Calu3 (cell line): ENCODE measurements at regions not wholly inside any gene's neighbourhood (a gene's known extent, or its start where the extent isn't known, plus 50 kb on each side); places are given as distances from the start of the nearest gene placed in this dataset.
"Not testable (repeated sequence)": the region's sequence is repeated elsewhere in the genome, so short reads cannot be mapped to it uniquely, and the experiment has no call there.

Experiments
- BruUV-seq: library from RNA; stranded (reverse); fragments of 400-500 nt; replicated peaks from 2 replicates; lab custom pipeline; 2021; lab: Mats Ljungman, UMichigan
- CTCF ChIA-PET: fragments of 300-600 bp; sonication (Branson Sonifier 250); formaldehyde crosslinking; loops from one replicate; lab custom pipeline; 2022; ENCODE audit warnings: antibody characterized with exemption; lab: Charles Lee
- DNase-seq: peaks from one replicate; pipeline ENCODE4 v3.0.0; 2022
- H3K27ac Mint-ChIP-seq: one replicate; pipeline ENCODE4 v1.8.0; 2022; ENCODE audit warnings: mixed read lengths; ENCODE audit not compliant: unreplicated experiment
- H3K27me3 Mint-ChIP-seq: one replicate; pipeline ENCODE4 v1.8.0; 2022; ENCODE audit warnings: mixed read lengths; ENCODE audit not compliant: unreplicated experiment
- H3K36me3 Mint-ChIP-seq: one replicate; pipeline ENCODE4 v1.8.0; 2022; ENCODE audit warnings: mild to moderate bottlenecking, moderate library complexity, mixed read lengths; ENCODE audit not compliant: insufficient read depth, unreplicated experiment
- H3K4me1 Mint-ChIP-seq: one replicate; pipeline ENCODE4 v1.8.0; 2022; ENCODE audit warnings: mild to moderate bottlenecking, low read depth, mixed read lengths; ENCODE audit not compliant: unreplicated experiment
- H3K4me3 Mint-ChIP-seq: one replicate; pipeline ENCODE4 v1.8.0; 2022; ENCODE audit warnings: mild to moderate bottlenecking, low read depth, moderate library complexity, mixed read lengths; ENCODE audit not compliant: unreplicated experiment
- H3K9me3 Mint-ChIP-seq: one replicate; pipeline ENCODE4 v1.8.0; 2022; ENCODE audit warnings: low read depth, mixed read lengths; ENCODE audit not compliant: unreplicated experiment
- CTCF ChIP-seq: fragments of 200-600 bp; IDR thresholded peaks from one replicate; pipeline ENCODE4 v1.8.0; 2022; ENCODE audit warnings: antibody characterized with exemption; ENCODE audit not compliant: unreplicated experiment
- intact Hi-C: fragments of 100-400 bp; cut with micrococcal nuclease; formaldehyde crosslinking; loops from one replicate; pipeline ENCODE4 v1.10.0; 2022; ENCODE audit not compliant: unreplicated experiment

GRCh38 chr5:82509762-82510161 lies 231.6 kb upstream of the RPS23 start:
- Mint-ChIP-seq H3K36me3 (no peaks in the 10 kb centered on the region), H3K27me3 (no peaks in the 10 kb centered on the region), H3K27ac (no peak overlapping the region), H3K4me1 (no peaks in the 10 kb centered on the region), H3K4me3 (no peak overlapping the region), H3K9me3 (peaks cover 6% of the 10 kb centered on the region)
- CTCF ChIA-PET, result no interaction called here
- BruUV-seq, result no TSS peak
- no peak for DNase-seq
- no peak for TF ChIP-seq CTCF
- intact Hi-C loops, result no loop called here

- BruUV-seq, H3K4me1 Mint-ChIP-seq, H3K36me3 Mint-ChIP-seq, H3K27me3 Mint-ChIP-seq, H3K27ac Mint-ChIP-seq, DNase-seq, H3K4me3 Mint-ChIP-seq, intact Hi-C loops, H3K9me3 Mint-ChIP-seq, CTCF ChIA-PET: not testable (repeated sequence)
Measured at GRCh38 chr5:82506390-82506789, 228.2 kb upstream of the RPS23 start.

- intact Hi-C loops, result no loop called here
- Mint-ChIP-seq H3K9me3 (peaks cover 5% of the 10 kb centered on the region), H3K27ac (no peak overlapping the region), H3K4me3 (no peak overlapping the region), H3K27me3 (no peaks in the 10 kb centered on the region), H3K4me1 (peaks cover 8% of the 10 kb centered on the region), H3K36me3 (no peaks in the 10 kb centered on the region)
- no peak for DNase-seq
- TF ChIP-seq CTCF, result no peak
- BruUV-seq, result no TSS peak
- CTCF ChIA-PET, result no interaction called here
Measured at GRCh38 chr5:82499725-82500244, 221.6 kb upstream of the RPS23 start.

GRCh38 chr5:82497242-82497641 lies 219.1 kb upstream of the RPS23 start:
- DNase-seq, result no peak
- Mint-ChIP-seq H3K27ac (no peak overlapping the region), H3K27me3 (no peaks in the 10 kb centered on the region), H3K9me3 (peaks cover 5% of the 10 kb centered on the region), H3K4me3 (no peak overlapping the region), H3K4me1 (peaks cover 8% of the 10 kb centered on the region), H3K36me3 (no peaks in the 10 kb centered on the region)
- intact Hi-C loops, result no loop called here
- CTCF ChIA-PET, result no interaction called here
- no TSS peak for BruUV-seq
- TF ChIP-seq CTCF, result no peak

- peaks cover 5% of the 10 kb centered on the region for H3K9me3 Mint-ChIP-seq
- no peaks in the 10 kb centered on the region for H3K27me3 Mint-ChIP-seq
- TF ChIP-seq CTCF, result peak; percentile 18
- intact Hi-C loops, result loop anchor here (2.0 kb wide), 1 partner anchor 130 kb away; no protein-coding TSS in a partner anchor
- no TSS peak for BruUV-seq
- H3K36me3 Mint-ChIP-seq, result no peaks in the 10 kb centered on the region
- H3K27ac Mint-ChIP-seq, result no peak overlapping the region
- no peak overlapping the region for H3K4me3 Mint-ChIP-seq
- CTCF ChIA-PET, result interaction anchor here (1.4 kb wide), 1 partner anchor 129 kb away, joined by 6 read pairs; no protein-coding TSS in a partner anchor
- no peak for DNase-seq
- no peaks in the 10 kb centered on the region for H3K4me1 Mint-ChIP-seq
Measured at GRCh38 chr5:82494942-82495341, 216.8 kb upstream of the RPS23 start.
